Common myeloid progenitor, CD34-positive (primary cell): ENCODE measurements at regions not wholly inside any gene's neighbourhood (a gene's known extent, or its start where the extent isn't known, plus 50 kb on each side); places are given as distances from the start of the nearest gene placed in this dataset.

ENCODE experiments used
- CTCF ChIA-PET: fragments of 350-600 bp; sonication (Branson Sonifier 250); formaldehyde crosslinking; loops from one replicate; lab custom pipeline; 2021; ENCODE audit warnings: antibody characterized with exemption; lab: Charles Lee
- POLR2A ChIA-PET: fragments of 350-600 bp; sonication (Branson Sonifier 250); formaldehyde crosslinking; loops from one replicate; lab custom pipeline; 2021; ENCODE audit warnings: antibody characterized with exemption; lab: Charles Lee
- DNase-seq, 3 donors: peaks; one replicate each; pipeline versions ENCODE4 v3.0.0 to v3.0.0-alpha.2; 2013
- H3K27ac ChIP-seq, 2 experiments: 1 replicate in 1 of 2; 2 replicates in 1 of 2; pipeline ENCODE4 v1.7.0; 2013; ENCODE audit warnings: inconsistent platforms in 2 of 2, low read length in 2 of 2, mild to moderate bottlenecking in 2 of 2, low read depth in 1 of 2, moderate library complexity in 1 of 2; ENCODE audit not compliant: severe bottlenecking in 2 of 2, insufficient read depth in 1 of 2, poor library complexity in 1 of 2
- H3K27me3 ChIP-seq, 5 experiments: replicated peaks in 2 of 5; 1 replicate in 3 of 5; 2 replicates in 2 of 5; pipeline versions ENCODE4 v1.6.1 to v1.7.0; 2013; ENCODE audit warnings: low read length in 4 of 5, mild to moderate bottlenecking in 2 of 5, moderate library complexity in 2 of 5, inconsistent platforms in 1 of 5; ENCODE audit not compliant: insufficient read depth in 5 of 5, control insufficient read depth in 4 of 5
- H3K36me3 ChIP-seq, 4 experiments: 1 replicate in 2 of 4; 2 replicates in 2 of 4; pipeline versions ENCODE4 v1.6.1 to v1.7.0; 2013; ENCODE audit warnings: low read length in 3 of 4, control low read depth in 1 of 4, mild to moderate bottlenecking in 1 of 4; ENCODE audit not compliant: control insufficient read depth in 4 of 4, insufficient read depth in 4 of 4
- H3K4me1 ChIP-seq, 4 experiments: 1 replicate in 3 of 4; 2 replicates in 1 of 4; pipeline versions ENCODE4 v1.6.1 to v1.7.1; 2013; ENCODE audit warnings: low read length in 3 of 4, mild to moderate bottlenecking in 3 of 4, control low read depth in 1 of 4, inconsistent platforms in 1 of 4, moderate library complexity in 1 of 4; ENCODE audit not compliant: control insufficient read depth in 4 of 4, insufficient read depth in 4 of 4; ENCODE audit errors: control extremely low read depth in 1 of 4
- H3K4me3 ChIP-seq, 7 experiments: 1 replicate in 4 of 7; 2 replicates in 3 of 7; pipeline versions ENCODE4 v1.5.1 to v1.7.0; 2013; ENCODE audit warnings: mild to moderate bottlenecking in 7 of 7, low read length in 6 of 7, moderate library complexity in 6 of 7, inconsistent platforms in 2 of 7, low read depth in 2 of 7, control low read depth in 1 of 7; ENCODE audit not compliant: insufficient read depth in 4 of 7, control insufficient read depth in 1 of 7; ENCODE audit errors: extremely low read depth in 1 of 7
- H3K9me3 ChIP-seq, 5 experiments: 1 replicate in 4 of 5; 2 replicates in 1 of 5; pipeline versions ENCODE4 v1.6.1 to v1.7.1; 2013; ENCODE audit warnings: low read length in 4 of 5, mild to moderate bottlenecking in 2 of 5, inconsistent platforms in 1 of 5, low read depth in 1 of 5, moderate library complexity in 1 of 5; ENCODE audit not compliant: control insufficient read depth in 4 of 5, insufficient read depth in 2 of 5; ENCODE audit errors: control extremely low read depth in 1 of 5
- WGBS: methylation state at CpG from one replicate; pipeline ENCODE4 v1.1.5; 2013; ENCODE audit not compliant: insufficient coverage; 5-methylcytosine and 5-hydroxymethylcytosine counted together

- no peaks in the 10 kb centered on the region for H3K9me3 ChIP-seq
- no peaks in the 10 kb centered on the region for H3K27me3 ChIP-seq
- 93% methylated on average over 4 of the region's 5 CpGs for WGBS
- no peak overlapping the region for H3K27ac ChIP-seq
- ChIA-PET CTCF (no interaction called here), POLR2A (no interaction called here)
- no peaks in the 10 kb centered on the region for H3K4me1 ChIP-seq
- H3K36me3 ChIP-seq: no peaks in the 10 kb centered on the region
- no peak overlapping the region for H3K4me3 ChIP-seq
- DNase-seq: no peak
These were observed 59.0 kb upstream of the ATP2B4 start for GRCh38 chr1:203567596-203567995.

- no peak overlapping the region for H3K4me3 ChIP-seq
- DNase-seq: no peak
- no peaks in the 10 kb centered on the region for H3K27me3 ChIP-seq
- H3K4me1 ChIP-seq: no peaks in the 10 kb centered on the region
- H3K36me3 ChIP-seq: no peaks in the 10 kb centered on the region
- 88% methylated on average over 12 of the region's 12 CpGs for WGBS
- no peak overlapping the region for H3K27ac ChIP-seq
- H3K9me3 ChIP-seq: no peaks in the 10 kb centered on the region
- ChIA-PET POLR2A (no interaction called here), CTCF (interaction anchor here (1.1 kb wide), 1 partner anchor 22 kb away, joined by 3 read pairs; no protein-coding TSS in a partner anchor)
These were observed 56.9 kb upstream of the ATP2B4 start for GRCh38 chr1:203569490-203570318.

- ChIA-PET CTCF (interaction anchor here (0.6 to 1.4 kb wide), 2 partner anchors 130 to 444 kb away, joined by 3 to 4 read pairs; no protein-coding TSS in a partner anchor), POLR2A (no interaction called here)
- H3K4me1 ChIP-seq: no peaks in the 10 kb centered on the region
- no peak overlapping the region for H3K27ac ChIP-seq
- no peaks in the 10 kb centered on the region for H3K36me3 ChIP-seq
- H3K9me3 ChIP-seq: no peaks in the 10 kb centered on the region
- no peaks in the 10 kb centered on the region for H3K27me3 ChIP-seq
- H3K4me3 ChIP-seq: no peak overlapping the region
- WGBS: 100% methylated on average over 1 of the region's 3 CpGs
- DNase-seq: no peak
These were observed 55.8 kb upstream of the ATP2B4 start for GRCh38 chr1:203570805-203571204.

- Histone ChIP-seq H3K27ac (no peak overlapping the region), H3K36me3 (no peaks in the 10 kb centered on the region), H3K4me3 (no peak overlapping the region), H3K27me3 (no peaks in the 10 kb centered on the region), H3K4me1 (no peaks in the 10 kb centered on the region), H3K9me3 (no peaks in the 10 kb centered on the region)
- DNase-seq: no peak
- WGBS: 94% methylated on average over 6 of the region's 8 CpGs
- ChIA-PET CTCF (interaction anchor here (1.4 kb wide), 1 partner anchor 130 kb away, joined by 4 read pairs; no protein-coding TSS in a partner anchor), POLR2A (interaction anchor here (1.1 kb wide), 1 partner anchor 16 kb away, joined by 3 read pairs; no protein-coding TSS in a partner anchor)
These were observed 55.0 kb upstream of the ATP2B4 start for GRCh38 chr1:203571661-203572060.

GRCh38 chr1:203572134-203572625 lies 54.5 kb upstream of the ATP2B4 start:
- CTCF ChIA-PET: interaction anchor here (1.4 kb wide), 1 partner anchor 129 kb away, joined by 4 read pairs; no protein-coding TSS in a partner anchor
- H3K4me1 ChIP-seq: no peaks in the 10 kb centered on the region
- no peak overlapping the region for H3K4me3 ChIP-seq
- POLR2A ChIA-PET: interaction anchor here (0.5 to 1.1 kb wide), 2 partner anchors 16 to 55 kb away, joined by 3 read pairs; partner anchors contain the start of gene ATP2B4
- 88% methylated on average over 3 of the region's 10 CpGs for WGBS
- H3K27ac ChIP-seq: no peak overlapping the region
- no peaks in the 10 kb centered on the region for H3K9me3 ChIP-seq
- no peaks in the 10 kb centered on the region for H3K27me3 ChIP-seq
- DNase-seq: peak in 2 of 3 donors; percentile 12 to 14
- H3K36me3 ChIP-seq: no peaks in the 10 kb centered on the region

GRCh38 chr1:203573730-203574129 lies 52.9 kb upstream of the ATP2B4 start:
- Histone ChIP-seq H3K9me3 (no peaks in the 10 kb centered on the region), H3K27ac (no peak overlapping the region), H3K4me3 (no peak overlapping the region), H3K4me1 (no peaks in the 10 kb centered on the region), H3K36me3 (no peaks in the 10 kb centered on the region), H3K27me3 (no peaks in the 10 kb centered on the region)
- ChIA-PET POLR2A (no interaction called here), CTCF (interaction anchor here (1.0 to 1.4 kb wide), 2 partner anchors 19 to 66 kb away, joined by 3 read pairs; no protein-coding TSS in a partner anchor)
- WGBS: 96% methylated on average over 7 of the region's 7 CpGs
- no peak for DNase-seq
